ENCODE measurements at regions not wholly inside any gene's neighbourhood (a gene's known extent, or its start where the extent isn't known, plus 50 kb on each side); places are given as distances from the start of the nearest gene placed in this dataset.
"Not testable (repeated sequence)": the region's sequence is repeated elsewhere in the genome, so short reads cannot be mapped to it uniquely, and the experiment has no call there.

DNA sequence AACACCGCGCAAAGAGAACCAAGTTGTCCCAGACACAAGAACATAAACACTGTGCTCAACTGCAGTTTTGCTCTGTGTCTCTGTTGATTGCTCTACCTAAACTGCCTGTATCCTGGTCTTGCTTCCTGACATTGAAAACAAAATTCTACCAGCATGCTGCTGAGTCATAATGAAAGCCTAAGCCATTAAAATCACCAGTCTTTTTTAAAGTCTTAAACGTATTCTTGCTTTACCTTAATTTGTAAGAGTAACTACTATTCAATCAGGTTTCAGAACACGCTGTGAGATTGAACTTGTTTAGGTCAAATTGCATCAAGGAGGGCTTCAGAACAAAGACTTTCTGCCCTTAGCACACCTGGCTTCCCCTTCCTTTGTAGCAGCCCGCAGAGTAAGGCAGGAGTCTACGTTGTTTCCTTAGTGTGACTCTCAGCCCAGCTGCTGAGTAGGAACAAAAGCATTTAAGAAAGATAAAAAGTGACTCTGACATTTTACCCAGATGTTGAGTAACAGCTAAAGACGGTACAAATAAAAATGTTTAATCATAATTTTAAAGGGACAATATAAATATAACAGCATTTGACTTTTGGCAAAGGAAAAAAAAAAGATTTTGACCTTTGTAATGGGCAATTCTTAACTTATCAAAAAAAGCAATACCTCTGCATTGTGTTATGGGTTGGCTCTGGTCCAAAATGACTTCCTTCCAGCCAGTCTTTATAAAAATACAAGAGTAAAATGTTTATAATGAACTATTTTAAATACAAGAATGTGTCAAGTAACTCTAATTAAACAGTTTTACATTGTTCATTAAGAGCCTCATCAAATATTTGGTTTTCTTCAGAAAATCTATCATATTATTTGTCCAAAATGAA, 186.9 kb upstream of the ADGRL4 start:
- no peak for DNase-seq

DNA sequence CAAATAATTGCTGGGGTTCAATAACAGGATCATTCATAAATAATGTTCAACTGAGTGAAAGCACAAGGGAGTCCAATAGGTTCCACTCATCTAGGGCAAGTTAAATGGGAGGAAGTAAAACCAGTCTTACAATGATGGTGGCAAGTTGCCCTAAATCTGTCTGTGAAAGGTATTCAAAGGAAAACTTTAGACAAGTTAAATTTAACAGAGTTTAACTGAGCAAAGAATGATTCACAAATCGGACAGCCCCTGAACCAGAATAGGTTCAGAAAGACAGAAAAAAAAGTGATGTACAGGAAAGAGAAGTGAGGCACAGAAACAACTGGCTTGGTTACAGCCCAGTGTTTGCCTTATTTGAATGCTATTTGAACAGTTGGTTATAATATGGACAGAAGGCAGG, 183.5 kb upstream of the ADGRL4 start:
- no peak for DNase-seq

DNA sequence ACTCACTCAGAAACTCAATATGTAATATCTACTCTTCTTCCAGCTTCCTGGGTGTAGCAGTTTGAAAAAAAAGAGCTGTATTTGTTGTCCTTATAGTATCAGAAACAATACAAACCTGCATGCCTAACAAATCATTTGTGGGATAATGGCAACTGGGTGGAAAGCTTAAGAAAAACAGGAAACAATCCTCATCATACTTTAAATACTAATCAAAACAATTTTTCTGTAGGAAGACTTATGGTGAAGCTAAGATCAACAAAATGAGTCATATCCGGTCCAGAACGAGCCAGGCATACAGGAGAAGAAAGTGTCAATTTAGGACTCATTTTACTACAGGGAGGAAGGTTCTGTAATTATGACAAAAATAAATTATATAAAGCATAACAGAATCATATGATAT, 181.8 kb upstream of the ADGRL4 start:
- no peak for DNase-seq

DNA sequence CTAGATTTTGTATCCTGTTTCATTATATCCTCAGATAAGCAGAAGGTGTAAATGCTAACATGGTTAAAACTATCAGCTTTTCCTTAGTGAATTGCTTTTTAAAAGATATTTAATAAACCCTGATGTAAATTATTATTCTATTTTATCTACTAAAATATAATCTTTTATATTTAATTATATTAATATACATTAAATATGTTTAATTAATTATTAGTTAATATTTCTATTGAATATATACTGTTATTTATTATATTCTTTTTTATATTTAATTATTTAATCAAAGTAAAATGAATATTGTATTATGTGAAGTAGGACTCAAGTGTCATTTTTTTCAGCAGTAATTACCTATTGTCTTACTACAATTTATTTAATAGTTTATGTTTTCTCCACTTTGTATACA, 179.7 kb upstream of the ADGRL4 start:
- no peak for DNase-seq

DNA sequence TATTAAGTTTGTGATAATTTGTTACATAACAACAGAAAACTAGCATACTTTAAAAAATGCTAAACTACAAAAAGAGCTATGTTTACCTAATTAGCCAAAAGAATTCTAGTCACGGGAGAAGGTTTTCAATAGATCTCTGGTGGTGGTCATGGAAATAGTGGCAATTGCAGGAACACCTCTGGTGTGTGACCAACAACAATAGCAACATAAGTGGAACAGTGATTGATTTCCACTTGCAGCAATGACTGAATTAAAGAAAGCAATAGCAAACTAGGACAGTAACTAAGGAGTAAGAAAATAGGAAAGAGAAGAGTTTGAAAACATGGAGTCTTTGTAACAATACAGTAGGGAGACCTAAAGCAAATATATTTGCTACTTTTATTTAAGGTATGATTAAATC, 171.3 kb upstream of the ADGRL4 start:
- no peak for DNase-seq

DNA sequence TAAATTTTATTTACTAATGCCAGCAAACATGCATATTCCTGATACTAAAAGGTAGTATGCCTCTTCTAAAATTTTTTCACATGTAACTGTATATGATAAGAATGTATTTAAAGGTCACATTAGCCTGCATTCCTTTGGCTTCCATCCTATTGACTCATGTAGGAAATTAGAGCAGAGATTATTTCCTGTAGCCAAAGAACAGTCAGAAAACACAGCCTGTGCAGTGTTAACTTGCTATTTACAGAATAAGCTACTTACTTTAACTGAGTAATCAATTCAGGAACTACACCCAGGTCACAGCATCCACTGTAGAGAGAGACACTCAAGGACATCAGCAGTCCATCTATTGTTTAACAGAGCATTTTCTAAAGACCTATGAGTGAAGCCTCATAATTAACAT, 154.5 kb upstream of the ADGRL4 start:
- DNase-seq = no peak

DNA sequence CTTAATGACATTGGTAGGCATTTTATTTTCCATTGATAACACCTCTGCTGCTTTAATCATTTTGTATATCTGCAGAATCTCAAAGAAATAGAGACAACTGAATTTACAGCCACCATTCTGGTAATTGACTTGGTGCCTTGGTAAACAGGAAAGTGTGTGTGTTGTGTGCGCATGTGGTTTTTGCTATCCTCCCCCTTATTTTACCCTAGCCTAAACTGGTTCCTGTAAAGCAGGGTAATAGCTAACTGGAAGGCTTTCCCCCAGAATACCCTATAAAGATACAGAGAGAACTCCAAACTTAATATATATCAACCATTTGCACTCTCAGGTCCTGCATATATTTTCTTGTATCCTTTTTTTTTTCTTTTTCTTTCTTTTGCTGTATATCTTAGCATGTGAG, 149.5 kb upstream of the ADGRL4 start:
- no peak for DNase-seq

DNA sequence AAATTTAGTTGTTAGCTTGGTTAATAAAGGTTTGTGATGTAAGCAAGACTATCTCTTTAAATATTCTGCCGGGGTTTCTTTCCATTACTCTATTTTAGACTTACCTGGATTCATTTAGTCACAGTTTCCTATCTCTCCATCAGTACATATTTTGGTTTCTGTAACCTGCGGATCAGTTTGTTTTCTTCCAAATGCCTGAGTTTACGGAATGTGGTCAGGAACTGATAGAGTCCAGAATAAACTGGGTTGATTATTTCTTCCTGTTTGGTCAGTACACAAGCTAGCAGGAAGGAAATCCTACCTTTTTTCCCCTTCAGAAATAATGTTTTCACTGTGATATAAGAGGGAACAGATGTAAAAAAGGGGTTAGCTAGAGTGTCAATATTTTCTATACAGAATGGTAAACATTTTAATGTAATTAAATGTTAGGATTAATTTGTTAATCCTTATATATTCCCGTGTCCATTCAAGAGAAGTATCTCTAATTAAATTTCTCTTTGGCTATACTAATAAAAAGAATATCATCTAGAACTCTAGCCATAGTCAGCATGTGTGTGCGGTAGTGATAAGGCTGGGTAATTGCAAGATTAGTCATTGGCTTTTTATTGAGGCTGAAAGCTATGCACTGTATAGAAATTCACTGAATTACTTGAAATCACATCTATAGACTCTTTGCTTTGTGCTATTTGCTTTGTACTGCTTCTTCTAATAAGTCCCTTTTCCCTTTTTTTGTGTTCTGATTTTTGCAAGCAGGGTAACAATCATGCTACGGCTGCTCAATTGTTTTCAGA, 144.7 kb upstream of the ADGRL4 start:
- DNase-seq = no peak

DNA sequence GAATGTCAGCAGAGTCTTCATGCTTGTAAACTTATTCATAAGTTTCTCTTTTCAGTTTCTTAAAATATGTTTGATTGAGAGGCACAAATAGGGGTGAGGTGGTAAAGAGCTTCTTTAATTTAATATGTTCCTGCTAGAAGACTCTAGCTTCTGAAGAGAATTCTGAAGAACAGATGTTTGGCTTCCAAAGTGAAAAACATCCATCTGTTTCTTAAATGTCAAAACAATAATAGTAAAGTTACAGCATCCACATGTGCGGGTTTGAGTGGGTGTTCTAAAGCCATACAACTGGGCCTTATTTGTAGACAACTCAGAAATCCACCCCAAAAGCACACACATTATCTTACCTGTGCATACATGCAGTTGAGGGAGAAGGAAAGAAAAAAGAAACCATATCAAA, 144.0 kb upstream of the ADGRL4 start:
- no peak for DNase-seq

DNA sequence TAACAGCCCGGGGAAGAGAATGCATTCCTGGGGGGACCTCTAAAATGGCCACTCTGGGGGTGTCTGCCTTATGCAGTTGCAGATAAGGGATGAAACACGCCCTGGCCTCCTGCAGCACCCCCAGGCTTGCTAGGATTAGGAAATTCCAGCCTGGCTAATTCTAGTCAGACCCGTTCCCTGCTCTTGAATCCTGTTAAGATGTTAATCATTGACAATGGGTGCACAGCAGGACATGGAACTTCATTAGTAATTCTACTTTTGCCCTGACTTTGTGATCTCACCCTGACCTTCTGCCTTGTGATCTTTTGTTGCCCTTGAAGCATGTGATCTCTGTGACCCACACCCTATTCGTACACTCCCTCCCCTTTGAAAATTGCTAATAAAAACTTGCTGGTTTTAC, 131.7 kb upstream of the ADGRL4 start:
- not testable (repeated sequence) for DNase-seq

DNA sequence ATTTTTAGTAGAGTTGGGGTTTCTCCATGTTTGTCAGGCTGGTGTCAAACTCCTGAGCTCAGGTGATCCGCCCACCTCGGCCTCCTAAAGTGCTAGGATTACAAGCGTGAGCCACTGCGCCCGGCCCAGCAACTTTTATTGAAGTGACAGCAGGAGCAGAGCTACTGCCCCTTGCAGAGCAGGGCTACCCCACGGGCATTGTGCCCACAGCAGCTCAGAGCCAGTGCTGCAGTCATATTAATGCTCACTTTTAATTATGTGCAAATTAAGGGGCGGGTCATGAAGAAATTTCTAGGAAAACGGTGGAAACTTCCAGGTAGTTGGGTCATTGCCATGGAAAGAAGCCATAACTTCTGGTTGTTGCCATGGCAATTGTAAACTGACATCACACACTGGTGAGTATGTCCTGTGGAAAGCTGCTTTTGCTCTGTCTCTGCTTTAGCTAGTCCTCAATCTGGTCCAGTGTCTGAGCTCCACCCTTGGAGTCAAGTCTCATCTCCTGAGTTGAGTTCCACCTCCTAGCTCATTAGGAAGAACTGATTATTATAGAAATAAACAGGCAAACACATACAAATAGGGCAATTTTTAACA, 127.3 kb upstream of the ADGRL4 start:
- DNase-seq = no peak

DNA sequence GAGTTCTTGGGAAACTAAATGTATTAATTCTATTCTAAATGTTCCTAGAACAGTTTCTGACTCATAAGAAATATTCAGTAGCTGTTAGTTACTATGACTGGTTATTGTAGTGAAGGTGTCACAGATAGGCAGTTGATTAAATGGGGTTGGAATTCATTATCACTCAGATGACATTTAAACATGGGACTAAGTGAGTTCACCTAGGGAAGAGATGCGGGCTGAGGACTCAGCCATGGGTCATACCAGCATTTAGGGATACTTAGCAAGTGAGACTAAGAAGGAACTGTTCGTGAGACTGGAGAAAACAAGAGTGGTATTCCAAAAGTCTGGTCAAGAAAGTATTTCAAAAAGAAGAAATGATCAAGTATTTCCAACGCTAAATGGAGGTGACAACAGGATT, 125.1 kb upstream of the ADGRL4 start:
- no peak for DNase-seq

DNA sequence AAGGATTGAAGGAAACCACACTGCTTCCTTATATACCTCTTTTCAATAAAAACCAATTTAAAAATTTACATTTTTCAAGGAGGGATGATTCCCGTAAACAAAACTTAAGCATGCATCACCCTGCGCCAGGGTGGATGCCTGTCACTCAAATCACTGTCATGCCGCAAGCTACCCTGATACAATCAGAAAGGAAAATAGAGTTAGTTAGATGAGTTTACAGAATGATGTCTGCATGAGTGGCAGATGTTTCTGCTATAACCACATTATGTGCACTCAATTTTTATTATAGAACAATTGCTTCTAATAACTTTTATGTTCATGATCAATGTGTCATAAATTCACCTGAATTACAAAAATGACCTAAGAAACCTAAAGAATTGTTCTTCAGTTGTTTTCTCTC, 123.4 kb upstream of the ADGRL4 start:
- no peak for DNase-seq

DNA sequence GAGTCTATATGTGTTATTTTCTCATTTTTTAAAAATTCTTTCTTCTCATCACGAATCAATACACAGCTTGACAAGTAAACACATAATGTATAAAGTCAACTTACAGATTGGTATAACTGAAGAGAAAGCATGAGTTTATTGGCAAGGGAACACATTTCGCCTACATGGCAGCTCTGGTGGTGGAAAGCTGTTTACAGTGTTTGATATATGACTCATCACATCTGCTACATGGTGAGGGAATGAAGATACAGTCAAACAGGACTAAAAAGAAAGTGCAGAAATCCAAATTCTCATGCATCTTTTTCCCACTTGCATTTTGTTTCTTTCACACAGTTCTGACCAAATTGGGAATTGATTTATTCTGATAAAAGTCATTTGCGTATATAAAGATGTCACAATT, 122.2 kb upstream of the ADGRL4 start:
- no peak for DNase-seq

DNA sequence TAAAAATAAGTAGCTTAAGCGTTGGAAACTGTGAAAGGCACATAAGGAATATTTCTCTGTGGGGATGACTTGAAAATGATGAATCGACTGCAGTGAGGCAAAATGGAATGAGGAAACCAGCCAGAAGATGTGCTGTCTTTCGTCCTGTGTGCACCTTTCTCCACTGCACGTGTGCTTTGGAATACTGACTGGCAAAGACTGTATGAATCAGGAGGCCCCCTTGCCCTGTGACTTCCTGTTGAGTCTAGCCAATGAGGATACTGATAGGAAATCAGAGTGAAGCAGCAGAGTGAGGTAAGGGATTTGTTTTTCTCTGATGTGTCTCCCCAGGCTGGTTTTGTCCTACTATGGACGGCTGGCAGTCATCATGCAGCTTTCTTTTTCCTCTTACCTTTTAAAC, 118.2 kb upstream of the ADGRL4 start:
- no peak for DNase-seq

DNA sequence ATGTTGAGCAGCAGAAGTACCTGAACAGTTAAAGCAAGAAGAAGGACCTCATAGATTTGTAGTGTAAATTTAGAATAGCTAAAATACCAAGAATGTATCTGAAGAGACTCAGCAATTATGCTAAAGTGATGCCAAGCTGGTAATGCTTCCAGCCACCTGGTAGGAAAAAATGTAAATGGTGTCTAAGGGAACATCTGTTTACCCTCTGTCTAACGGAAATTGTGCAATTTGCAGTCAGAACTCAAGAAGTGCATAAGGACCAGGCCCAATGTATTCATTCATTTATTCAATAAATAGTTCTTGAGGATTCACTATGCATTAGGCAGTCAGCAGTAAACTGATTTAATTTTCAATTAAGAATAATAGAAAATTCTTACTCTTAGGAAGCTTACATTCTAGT, 116.0 kb upstream of the ADGRL4 start:
- DNase-seq = no peak

DNA sequence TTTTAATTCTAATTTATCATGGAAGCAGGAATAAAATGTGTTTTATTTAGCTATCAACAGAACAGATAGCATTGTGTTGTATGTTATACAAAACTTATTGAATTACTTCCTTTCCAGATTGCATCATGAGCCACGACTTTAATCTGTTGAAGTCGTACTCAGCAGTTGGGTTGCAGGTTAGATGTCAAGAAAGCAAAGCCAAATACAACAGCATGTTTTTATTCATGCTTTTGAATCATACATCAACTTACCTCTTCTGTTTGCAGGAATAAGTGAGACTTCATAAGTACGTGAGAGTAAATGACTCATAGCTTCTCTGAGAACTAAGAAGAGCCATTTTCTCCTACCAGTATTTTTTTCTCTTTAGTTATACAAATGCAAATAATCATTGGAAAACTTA, 110.8 kb upstream of the ADGRL4 start:
- no peak for DNase-seq

DNA sequence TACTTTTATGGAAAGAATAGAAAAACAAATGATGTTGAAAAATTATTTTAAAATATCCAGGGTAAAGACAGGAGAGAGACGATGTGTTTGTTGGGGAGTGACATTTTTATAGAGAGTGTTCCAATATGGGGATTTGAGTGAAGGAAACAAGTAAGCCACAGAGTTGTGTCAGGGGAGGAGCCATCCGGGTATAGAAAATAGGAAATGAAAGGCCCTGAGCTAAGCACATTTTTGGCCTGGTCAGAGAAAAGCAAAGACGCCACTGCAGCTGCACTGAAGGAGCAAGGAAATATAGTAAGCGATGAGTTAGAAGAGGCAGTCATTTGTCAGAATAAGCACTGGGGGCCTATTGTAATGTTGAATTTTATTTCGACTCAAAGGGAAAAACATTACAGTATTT, 107.3 kb upstream of the ADGRL4 start:
- no peak for DNase-seq

DNA sequence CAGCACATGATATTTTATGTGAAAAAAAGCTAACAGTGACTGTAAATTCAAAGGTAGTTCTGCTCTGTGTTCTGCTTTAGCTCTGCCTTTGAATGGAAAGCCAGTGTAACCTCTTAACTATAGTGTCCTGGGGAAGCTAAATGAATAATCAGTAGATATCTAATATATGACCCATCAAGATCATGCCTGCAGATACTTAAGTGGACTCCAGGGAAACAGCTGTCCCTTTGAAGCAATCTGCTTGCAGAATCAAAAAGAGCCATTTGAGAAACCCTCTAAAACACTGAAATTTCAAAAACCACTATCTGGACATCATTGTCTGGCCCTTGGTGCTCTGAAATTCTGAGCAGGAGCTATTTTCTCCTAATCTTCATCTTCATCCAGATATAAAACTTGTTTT, 104.2 kb upstream of the ADGRL4 start:
- DNase-seq = no peak

DNA sequence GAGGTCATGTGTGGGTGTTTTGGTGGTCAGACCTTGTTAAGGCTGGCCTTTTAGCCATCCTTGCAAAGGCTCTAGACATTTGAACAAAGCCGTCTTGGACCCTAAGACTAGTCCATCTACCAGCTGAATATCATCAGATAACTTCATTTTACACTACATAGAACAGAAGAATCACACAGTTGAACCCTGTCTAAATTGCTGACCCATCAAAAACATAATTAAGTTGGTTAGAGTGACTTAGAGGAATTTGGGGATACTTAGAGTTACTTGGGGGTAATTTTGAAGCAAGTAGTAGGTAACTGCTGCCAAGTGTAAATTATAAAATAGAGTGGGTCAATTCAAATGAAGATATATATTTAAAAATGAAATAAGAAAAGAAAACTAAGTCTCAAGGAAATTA, 102.9 kb upstream of the ADGRL4 start:
- no peak for DNase-seq

DNA sequence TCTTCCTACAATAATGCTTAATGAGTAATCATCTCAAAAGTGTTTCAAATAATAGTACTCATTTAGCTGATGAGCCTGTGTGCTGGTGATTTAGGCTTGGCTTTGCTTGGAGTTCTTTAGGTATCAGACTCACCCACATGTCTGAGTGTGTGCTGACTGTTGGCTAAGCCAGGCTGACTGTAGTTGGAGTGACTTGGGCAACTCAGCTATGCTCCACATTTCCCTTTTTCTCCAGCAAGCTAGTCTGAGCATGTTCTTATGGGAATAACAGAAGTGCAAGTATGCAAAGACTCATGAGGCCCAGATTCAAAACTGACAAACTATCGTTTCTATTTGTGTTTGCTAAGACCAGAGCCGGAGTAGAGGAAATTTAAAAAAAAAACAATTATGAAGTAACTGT, 99.0 kb upstream of the ADGRL4 start:
- DNase-seq = no peak

DNA sequence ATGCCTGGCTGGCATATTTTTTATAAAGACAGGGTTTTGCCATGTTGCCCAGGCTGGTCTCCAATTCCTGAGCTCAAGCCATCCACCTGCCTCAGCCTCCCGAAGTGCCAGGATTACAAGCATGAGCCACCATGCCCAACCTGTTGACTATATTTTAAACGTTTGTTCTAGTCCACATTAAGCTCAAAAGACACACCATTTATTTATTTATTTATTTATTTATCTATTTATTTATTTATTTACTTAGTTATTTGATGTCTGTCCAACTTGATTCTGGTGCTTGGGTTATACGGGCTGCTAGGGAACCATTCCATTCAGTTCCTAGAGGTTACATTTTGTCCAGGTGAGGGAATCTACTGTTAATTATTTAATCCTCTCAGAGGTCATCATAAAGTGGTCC, 98.1 kb upstream of the ADGRL4 start:
- no peak for DNase-seq

DNA sequence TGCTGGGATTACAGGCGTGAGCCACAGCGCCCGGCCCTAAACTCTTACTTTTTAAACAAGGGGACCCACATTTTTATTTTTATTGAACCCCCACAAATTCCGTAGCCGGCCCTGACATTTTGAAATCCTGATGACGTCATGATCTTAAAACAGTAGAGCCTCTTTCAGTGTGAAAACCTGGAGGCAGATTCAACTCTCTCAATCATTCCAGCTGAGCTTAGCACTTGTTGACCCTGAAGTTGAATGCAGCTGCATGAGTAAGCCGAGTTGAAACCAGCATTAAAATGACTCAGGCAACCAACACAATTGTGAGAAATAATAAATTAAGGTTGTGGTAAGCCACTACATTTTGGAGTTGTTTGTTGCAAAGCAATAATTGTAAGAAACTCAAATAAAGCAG, 93.9 kb upstream of the ADGRL4 start:
- DNase-seq = no peak

DNA sequence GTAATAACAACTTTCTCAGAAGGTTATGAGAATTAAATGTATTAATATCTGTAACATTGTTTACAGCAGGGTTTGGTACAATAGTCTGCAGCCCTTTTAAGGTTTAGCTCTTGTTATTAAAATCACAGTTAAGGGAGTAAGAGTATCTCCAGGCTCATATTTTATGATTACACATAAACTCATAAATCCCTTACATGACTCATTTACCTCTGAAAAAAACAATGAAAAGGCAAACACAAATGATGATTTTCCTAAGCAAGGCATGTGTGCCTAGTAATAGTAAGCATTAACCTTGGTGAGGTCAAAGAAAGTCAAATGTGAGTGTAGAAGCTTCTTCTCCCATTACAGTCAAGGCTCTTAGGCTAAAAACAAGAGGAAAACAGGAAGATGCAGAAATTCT, 84.5 kb upstream of the ADGRL4 start:
- DNase-seq = no peak

All from NK-92 treated with Interleukin-12 subunit alpha and Interleukin-12 subunit beta, amount 100 ng/mL, for 24 hours (cell line).